Bronchial epithelial cell (primary cell): ENCODE measurements at regions not wholly inside any gene's neighbourhood (a gene's known extent, or its start where the extent isn't known, plus 50 kb on each side); places are given as distances from the start of the nearest gene placed in this dataset.
A peak's percentile ranks its signal among the peaks of the same experiment; 100 is the strongest.

ENCODE experiments used
- DNase-seq: peaks from one replicate; pipeline ENCODE4 v3.0.0-alpha.2; 2010; ENCODE audit warnings: low read depth
- FAIRE-seq: peaks from 2 replicates; lab custom pipeline; 2011; peaks lifted over from hg19 to GRCh38; lab: Jason Lieb, UNC
- H3K27me3 ChIP-seq: 2 replicates; pipeline ENCODE4 v1.5.1; 2011; ENCODE audit warnings: low read length; ENCODE audit not compliant: control insufficient read depth, insufficient read depth
- H3K36me3 ChIP-seq: 2 replicates; pipeline ENCODE4 v1.5.1; 2011; ENCODE audit warnings: low read length; ENCODE audit not compliant: control insufficient read depth, insufficient read depth
- H3K4me3 ChIP-seq: 2 replicates; pipeline ENCODE4 v1.5.1; 2011; ENCODE audit warnings: mild to moderate bottlenecking, low read depth, low read length, control low read depth
- CTCF ChIP-seq: IDR thresholded peaks from 2 replicates; pipeline ENCODE4 v1.5.1; 2011; ENCODE audit warnings: mild to moderate bottlenecking, moderate library complexity, low read length, control low read depth, inconsistent platforms; ENCODE audit not compliant: insufficient read depth, severe bottlenecking

GRCh38 chr5:96140084-96140483 lies 178.4 kb upstream of the ELL2 start:
- FAIRE-seq (no peak), DNase-seq (no peak)
- H3K4me3 ChIP-seq: no peak overlapping the region
- no peak for TF ChIP-seq CTCF
- no peaks in the 10 kb centered on the region for H3K27me3 ChIP-seq
- no peaks in the 10 kb centered on the region for H3K36me3 ChIP-seq

- H3K27me3 ChIP-seq: no peaks in the 10 kb centered on the region
- TF ChIP-seq CTCF: no peak
- H3K4me3 ChIP-seq: no peak overlapping the region
- DNase-seq (no peak), FAIRE-seq (no peak)
- H3K36me3 ChIP-seq: no peaks in the 10 kb centered on the region
Measured at GRCh38 chr5:96134886-96135285, 173.2 kb upstream of the ELL2 start.

GRCh38 chr5:96133341-96134079 lies 171.9 kb upstream of the ELL2 start:
- no peak for DNase-seq
- Histone ChIP-seq H3K27me3 (no peaks in the 10 kb centered on the region), H3K4me3 (no peak overlapping the region), H3K36me3 (no peaks in the 10 kb centered on the region)
- no peak for FAIRE-seq
- no peak for TF ChIP-seq CTCF

DNA sequence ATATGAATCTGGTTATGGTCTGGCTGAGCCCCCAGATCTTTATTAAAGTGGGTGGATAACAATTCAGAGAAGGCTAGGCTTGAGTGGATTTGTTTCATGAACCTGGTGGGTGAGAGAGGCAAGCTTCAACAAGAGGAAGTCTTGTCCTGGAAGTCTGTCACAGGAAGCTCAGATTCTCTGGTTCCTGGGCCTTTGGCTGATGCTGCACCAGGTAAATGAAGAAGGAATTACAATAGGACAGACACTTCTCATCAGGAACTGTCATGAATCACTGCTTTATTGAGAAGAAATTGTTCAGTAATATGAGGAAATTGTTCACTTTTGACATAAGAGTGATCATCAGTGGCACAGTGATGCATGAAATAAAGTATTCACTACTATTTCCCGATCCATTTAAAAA lies 167.6 kb upstream of the ELL2 start:
- peak; percentile 56 for DNase-seq
- FAIRE-seq: peak; percentile 13
- H3K27me3 ChIP-seq: no peaks in the 10 kb centered on the region
- TF ChIP-seq CTCF: no peak
- H3K36me3 ChIP-seq: no peaks in the 10 kb centered on the region
- H3K4me3 ChIP-seq: no peak overlapping the region

GRCh38 chr5:96128204-96128864 lies 166.7 kb upstream of the ELL2 start:
- no peak for TF ChIP-seq CTCF
- no peak for FAIRE-seq
- H3K36me3 ChIP-seq: no peaks in the 10 kb centered on the region
- no peak overlapping the region for H3K4me3 ChIP-seq
- DNase-seq: no peak
- H3K27me3 ChIP-seq: no peaks in the 10 kb centered on the region
